Fibroblast of mammary gland (primary cell): ENCODE measurements at regions not wholly inside any gene's neighbourhood (a gene's known extent, or its start where the extent isn't known, plus 50 kb on each side); places are given as distances from the start of the nearest gene placed in this dataset.

Experiments used
- DNase-seq: peaks from one replicate; pipeline ENCODE4 v3.0.0-alpha.2; 2010; ENCODE audit warnings: low read depth
- H3K4me3 ChIP-seq: 2 replicates; pipeline ENCODE4 v1.5.1; 2011; ENCODE audit warnings: low read depth, mild to moderate bottlenecking, low read length, moderate library complexity; ENCODE audit not compliant: control insufficient read depth
- TF ChIP-seq, protein P1 (sequence below): conservative IDR thresholded peaks from 2 replicates; pipeline ENCODE4 v1.5.1; 2011; ENCODE audit warnings: low read depth, low read length, inconsistent platforms; ENCODE audit not compliant: control insufficient read depth, insufficient read depth

DNA sequence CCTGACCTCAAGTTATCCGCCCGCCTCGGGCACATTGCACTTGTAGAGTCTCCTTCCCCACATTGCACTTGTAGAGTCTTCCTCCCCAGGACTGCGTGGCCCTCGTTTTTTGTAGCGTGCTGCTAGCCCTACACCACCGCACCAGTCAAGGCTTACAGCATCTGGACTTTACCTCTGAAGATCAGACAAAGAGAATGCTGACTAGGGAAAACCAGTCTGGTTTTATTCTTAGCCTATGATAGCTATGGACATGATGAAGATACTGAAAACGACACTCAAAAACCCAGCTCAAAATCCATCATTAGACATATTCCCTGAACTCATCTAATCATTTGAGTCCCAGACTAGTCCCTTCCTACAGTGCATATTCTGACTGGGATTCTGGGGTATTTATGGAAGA is 71.9 kb upstream of the AKR1E2 start:
- DNase-seq = no peak
- H3K4me3 ChIP-seq = no peak overlapping the region
- TF ChIP-seq, protein P1, sequence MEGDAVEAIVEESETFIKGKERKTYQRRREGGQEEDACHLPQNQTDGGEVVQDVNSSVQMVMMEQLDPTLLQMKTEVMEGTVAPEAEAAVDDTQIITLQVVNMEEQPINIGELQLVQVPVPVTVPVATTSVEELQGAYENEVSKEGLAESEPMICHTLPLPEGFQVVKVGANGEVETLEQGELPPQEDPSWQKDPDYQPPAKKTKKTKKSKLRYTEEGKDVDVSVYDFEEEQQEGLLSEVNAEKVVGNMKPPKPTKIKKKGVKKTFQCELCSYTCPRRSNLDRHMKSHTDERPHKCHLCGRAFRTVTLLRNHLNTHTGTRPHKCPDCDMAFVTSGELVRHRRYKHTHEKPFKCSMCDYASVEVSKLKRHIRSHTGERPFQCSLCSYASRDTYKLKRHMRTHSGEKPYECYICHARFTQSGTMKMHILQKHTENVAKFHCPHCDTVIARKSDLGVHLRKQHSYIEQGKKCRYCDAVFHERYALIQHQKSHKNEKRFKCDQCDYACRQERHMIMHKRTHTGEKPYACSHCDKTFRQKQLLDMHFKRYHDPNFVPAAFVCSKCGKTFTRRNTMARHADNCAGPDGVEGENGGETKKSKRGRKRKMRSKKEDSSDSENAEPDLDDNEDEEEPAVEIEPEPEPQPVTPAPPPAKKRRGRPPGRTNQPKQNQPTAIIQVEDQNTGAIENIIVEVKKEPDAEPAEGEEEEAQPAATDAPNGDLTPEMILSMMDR = no peak

DNA sequence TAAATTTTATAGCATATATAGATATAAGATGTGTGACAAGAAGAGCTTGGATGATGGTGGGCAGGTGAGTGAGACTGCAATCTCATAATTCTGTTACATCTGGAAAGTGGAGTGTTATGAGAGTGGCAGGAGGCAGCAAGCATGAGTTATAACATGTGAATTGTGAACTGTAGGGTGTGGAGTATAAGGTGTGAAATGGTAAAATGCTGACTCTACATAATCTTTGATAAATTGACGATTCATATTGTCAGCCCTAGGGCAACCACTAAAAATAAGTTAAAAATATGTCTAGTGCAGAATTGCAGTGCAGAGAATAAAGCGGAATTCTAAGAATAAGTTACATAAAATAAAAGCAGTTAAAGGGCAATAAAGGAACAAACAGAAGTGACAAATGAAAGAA is 74.8 kb upstream of the AKR1E2 start:
- H3K4me3 ChIP-seq = no peak overlapping the region
- TF ChIP-seq, protein P1 = no peak
- DNase-seq = no peak

DNA sequence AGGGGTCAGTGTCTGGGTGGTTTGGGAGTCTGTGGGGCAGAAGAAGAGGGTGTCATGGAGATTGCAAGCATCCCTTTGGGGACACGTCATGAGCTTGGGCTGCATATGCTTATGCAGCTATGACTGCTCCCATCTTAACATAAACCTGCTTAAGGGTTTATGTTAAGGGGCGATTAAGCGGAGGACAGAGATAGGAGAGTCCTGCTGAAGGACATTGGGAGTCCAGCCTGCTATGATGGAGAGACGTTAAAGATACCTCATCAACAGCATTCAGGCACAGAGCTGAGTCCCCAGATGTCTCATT is 76.8 kb upstream of the AKR1E2 start:
- TF ChIP-seq, protein P1 = no peak
- DNase-seq = no peak
- H3K4me3 ChIP-seq = no peak overlapping the region

DNA sequence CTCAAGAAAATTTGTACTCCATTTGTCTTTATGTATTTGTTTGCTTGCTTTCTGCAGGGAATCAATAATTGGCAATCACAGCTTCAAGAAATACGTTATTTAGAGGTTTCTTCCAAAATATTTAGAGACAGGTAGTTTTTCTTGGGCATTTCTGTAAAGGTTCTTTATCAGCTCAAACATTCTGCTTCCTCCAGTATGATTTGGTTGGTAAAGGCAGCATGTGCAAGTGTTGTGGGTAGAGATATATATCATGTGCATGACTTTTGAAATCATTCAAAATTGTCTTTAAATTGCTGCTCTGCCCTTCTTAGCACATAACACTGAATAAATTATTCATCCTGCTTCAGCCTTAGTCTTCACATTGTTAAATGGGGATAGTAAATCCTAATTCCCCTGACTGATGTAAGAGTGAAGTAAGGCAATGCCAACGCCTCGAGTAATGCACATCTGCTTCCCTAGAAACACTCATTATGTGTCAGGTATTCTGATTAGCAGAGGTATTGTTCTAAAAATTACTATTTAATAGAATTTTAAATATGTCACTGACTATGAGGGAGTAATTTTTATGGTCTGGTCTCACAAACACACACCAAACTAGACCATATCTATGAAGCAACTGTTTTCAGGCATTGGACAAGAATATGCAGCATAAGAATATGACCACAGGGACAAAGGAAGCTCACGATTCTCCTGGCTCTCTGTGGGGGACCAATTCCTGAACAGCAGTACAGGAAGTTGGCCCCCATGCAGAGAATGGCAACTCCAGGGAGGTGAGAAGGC is 77.3 kb upstream of the AKR1E2 start:
- TF ChIP-seq, protein P1 = no peak
- no peak for DNase-seq
- H3K4me3 ChIP-seq = no peak overlapping the region

DNA sequence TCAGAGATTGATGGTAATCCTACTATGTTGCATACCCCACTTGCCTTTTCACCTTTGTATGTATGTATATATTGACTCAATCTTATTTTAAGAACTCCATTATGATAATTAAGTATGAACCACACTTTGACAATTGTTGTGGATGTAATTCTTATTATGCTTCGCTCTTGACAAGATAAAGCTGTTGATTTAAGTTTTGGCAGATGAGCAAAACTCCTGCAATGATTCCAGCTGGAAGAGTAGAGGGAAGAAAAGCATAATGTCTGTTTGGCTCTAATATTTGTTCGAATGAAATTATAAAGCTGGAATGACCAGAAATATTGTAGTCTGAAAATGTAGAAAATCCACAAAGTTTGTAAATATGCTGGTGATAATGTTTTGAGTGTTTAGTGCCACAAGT is 83.8 kb upstream of the AKR1E2 start:
- no peak overlapping the region for H3K4me3 ChIP-seq
- DNase-seq = no peak
- TF ChIP-seq, protein P1 = no peak

DNA sequence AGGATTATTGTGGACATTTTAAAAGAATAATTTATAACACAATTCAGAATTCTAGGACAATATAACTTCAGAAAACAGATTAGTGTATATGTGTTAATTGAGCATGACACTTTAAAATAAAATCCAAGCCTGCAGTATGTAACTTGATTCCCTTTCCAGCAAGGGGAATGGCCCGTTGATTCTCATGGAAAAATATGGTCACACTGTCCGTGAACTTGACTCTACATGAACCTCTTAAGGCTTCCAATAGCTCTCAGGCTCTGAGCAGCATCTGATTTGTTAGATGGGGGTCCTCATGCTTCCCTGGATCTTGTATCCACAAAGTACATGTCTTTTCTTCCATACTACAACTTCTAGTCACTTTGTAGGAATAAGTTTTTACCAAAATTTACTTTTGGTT is 85.5 kb upstream of the AKR1E2 start:
- TF ChIP-seq, protein P1 = no peak
- H3K4me3 ChIP-seq = no peak overlapping the region
- peak; percentile 18 for DNase-seq

DNA sequence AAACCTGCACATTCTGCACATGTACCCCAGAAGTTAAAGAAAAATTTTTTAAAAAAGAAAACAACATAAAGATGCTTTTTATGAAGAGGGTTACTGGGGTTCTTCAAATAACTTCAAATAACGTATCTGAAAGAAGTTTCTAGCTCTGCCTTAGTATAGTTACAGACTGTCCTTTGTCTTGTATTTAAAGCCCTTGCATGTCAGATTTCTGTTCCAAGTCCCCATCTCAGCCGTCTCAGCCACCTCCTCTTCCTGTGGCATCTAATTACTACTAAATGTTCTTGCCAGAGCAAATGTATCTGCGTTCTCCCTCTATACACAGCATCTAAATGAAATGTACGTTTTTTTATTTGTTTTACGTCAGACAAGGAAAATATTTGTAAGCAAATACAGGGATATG is 89.4 kb upstream of the AKR1E2 start:
- H3K4me3 ChIP-seq = no peak overlapping the region
- TF ChIP-seq, protein P1 = no peak
- no peak for DNase-seq
